Breast epithelium (tissue), 3 donors: ENCODE measurements at regions not wholly inside any gene's neighbourhood (a gene's known extent, or its start where the extent isn't known, plus 50 kb on each side); places are given as distances from the start of the nearest gene placed in this dataset.

Experiments
- CTCF ChIP-seq, 3 donors: fragments of 450-650 bp; IDR thresholded peaks; one replicate each; pipeline ENCODE4 v1.5.1; 2016 to 2017; ENCODE audit warnings: antibody characterized with exemption in 3 of 3, mild to moderate bottlenecking in 3 of 3, moderate library complexity in 3 of 3
- POLR2A ChIP-seq: fragments of 450-650 bp; IDR thresholded peaks from one replicate; pipeline ENCODE4 v1.6.1; 2016; ENCODE audit warnings: antibody characterized with exemption, mild to moderate bottlenecking, moderate library complexity
- POLR2AphosphoS5 ChIP-seq, 3 donors: sonication (generic); formaldehyde crosslinking; IDR thresholded peaks; one replicate each; pipeline ENCODE4 v1.6.1; 2017; ENCODE audit warnings: antibody characterized with exemption in 3 of 3

- no peak for TF ChIP-seq POLR2A
- no peak for TF ChIP-seq CTCF (IDR thresholded peaks at IDR 0.05)
- no peak for TF ChIP-seq POLR2AphosphoS5 (IDR thresholded peaks at IDR 0.05)
Measured at GRCh38 chr2:144280009-144280408, 239.9 kb downstream of the ZEB2 start.
